Progenitor cell of endocrine pancreas (in vitro differentiated cells): ENCODE measurements at regions not wholly inside any gene's neighbourhood (a gene's known extent, or its start where the extent isn't known, plus 50 kb on each side); places are given as distances from the start of the nearest gene placed in this dataset.

Source experiments
- DNase-seq: peaks from one replicate; pipeline ENCODE4 v3.0.0; 2021; ENCODE audit warnings: low spot score; ENCODE audit not compliant: unreplicated experiment
- H3K27ac Mint-ChIP-seq: 2 replicates; pipeline ENCODE4 v1.8.0; 2021; ENCODE audit warnings: mild to moderate bottlenecking, moderate library complexity, mixed read lengths
- H3K27me3 Mint-ChIP-seq: 2 replicates; pipeline ENCODE4 v1.8.0; 2021; ENCODE audit warnings: mixed read lengths
- H3K36me3 Mint-ChIP-seq: 2 replicates; pipeline ENCODE4 v1.8.0; 2022; ENCODE audit warnings: mixed read lengths; ENCODE audit not compliant: insufficient read depth
- H3K4me1 Mint-ChIP-seq: 2 replicates; pipeline ENCODE4 v1.8.0; 2021; ENCODE audit warnings: low read depth, mixed read lengths
- H3K4me3 Mint-ChIP-seq: 2 replicates; pipeline ENCODE4 v1.8.0; 2021; ENCODE audit warnings: low read depth, mild to moderate bottlenecking, moderate library complexity, mixed read lengths
- H3K9me3 Mint-ChIP-seq: 2 replicates; pipeline ENCODE4 v1.8.0; 2021; ENCODE audit warnings: low read depth, mixed read lengths
- TF ChIP-seq, protein P1 (sequence below): fragments of 200-600 bp; sonication (generic); IDR thresholded peaks from one replicate; pipeline ENCODE4 v1.5.0; 2021; ENCODE audit warnings: antibody characterized with exemption, mild to moderate bottlenecking; ENCODE audit not compliant: unreplicated experiment

DNA sequence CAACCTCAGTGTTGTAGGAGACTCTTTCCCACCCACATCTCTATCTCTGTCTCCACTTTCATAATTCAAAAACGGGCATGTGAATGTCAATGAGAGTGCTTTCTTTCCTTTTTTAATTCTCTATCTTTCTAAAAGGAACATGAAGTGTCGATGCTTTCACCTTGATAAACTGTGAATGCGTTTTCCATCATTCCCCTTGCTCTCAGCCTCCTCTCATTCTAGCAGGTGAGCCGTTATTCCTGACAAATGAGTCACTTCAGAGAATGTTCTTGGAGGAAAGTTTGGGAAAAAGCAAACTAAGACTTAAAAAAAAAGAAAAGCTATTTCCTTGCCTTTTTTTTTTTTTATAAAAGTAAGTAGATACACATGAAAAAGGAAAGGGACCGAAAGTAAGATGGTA lies 226.0 kb upstream of the C1orf87 start:
- Mint-ChIP-seq H3K4me3 (no peak overlapping the region), H3K27me3 (no peaks in the 10 kb centered on the region), H3K4me1 (no peaks in the 10 kb centered on the region), H3K36me3 (no peaks in the 10 kb centered on the region), H3K9me3 (peaks cover 4% of the 10 kb centered on the region), H3K27ac (no peak overlapping the region)
- no peak for DNase-seq
- TF ChIP-seq, protein P1, sequence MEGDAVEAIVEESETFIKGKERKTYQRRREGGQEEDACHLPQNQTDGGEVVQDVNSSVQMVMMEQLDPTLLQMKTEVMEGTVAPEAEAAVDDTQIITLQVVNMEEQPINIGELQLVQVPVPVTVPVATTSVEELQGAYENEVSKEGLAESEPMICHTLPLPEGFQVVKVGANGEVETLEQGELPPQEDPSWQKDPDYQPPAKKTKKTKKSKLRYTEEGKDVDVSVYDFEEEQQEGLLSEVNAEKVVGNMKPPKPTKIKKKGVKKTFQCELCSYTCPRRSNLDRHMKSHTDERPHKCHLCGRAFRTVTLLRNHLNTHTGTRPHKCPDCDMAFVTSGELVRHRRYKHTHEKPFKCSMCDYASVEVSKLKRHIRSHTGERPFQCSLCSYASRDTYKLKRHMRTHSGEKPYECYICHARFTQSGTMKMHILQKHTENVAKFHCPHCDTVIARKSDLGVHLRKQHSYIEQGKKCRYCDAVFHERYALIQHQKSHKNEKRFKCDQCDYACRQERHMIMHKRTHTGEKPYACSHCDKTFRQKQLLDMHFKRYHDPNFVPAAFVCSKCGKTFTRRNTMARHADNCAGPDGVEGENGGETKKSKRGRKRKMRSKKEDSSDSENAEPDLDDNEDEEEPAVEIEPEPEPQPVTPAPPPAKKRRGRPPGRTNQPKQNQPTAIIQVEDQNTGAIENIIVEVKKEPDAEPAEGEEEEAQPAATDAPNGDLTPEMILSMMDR, result no peak

DNA sequence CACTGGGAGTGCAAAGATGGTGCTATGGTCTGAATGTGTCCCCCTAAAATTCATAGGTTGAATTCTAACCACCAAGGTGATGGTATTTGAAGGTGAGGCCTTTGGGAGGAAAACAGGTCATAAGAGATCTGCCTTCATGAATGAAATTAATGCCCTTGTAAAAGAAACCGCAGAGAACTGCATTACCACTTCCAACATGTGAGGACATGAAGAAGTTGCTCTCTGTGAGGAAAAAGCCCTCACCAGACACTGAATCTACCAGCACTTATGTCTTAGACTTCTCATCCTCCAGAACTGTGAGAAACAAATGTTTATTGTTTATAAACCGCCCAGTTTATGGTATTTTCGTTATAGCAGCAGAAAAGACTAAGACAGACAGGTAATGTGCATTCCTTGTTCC lies 224.7 kb upstream of the C1orf87 start:
- Mint-ChIP-seq H3K27me3 (no peaks in the 10 kb centered on the region), H3K27ac (no peak overlapping the region), H3K4me3 (no peak overlapping the region), H3K9me3 (peaks cover 4% of the 10 kb centered on the region), H3K36me3 (no peaks in the 10 kb centered on the region), H3K4me1 (no peaks in the 10 kb centered on the region)
- TF ChIP-seq, protein P1, result no peak
- DNase-seq, result no peak

DNA sequence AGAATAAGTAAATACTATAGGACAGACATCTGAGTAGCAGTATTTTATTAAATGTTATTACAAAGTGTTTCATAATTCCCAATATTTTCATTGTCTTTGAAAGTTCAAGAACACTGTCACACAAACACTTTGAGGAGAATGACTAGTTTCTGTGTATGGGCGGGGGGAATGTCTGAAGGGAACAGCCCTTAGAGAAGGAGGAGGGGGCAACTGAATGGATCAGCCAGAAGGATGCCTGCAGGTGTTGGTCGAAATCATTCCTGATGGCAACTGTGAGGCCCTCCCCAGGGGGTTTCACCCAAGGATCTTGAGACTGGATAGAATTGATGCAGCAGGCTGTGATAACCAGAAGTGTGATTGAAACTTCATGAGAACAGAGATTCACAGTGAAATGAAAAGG lies 223.2 kb upstream of the C1orf87 start:
- H3K27me3 Mint-ChIP-seq, result no peaks in the 10 kb centered on the region
- no peaks in the 10 kb centered on the region for H3K4me1 Mint-ChIP-seq
- H3K9me3 Mint-ChIP-seq, result peaks cover 4% of the 10 kb centered on the region
- H3K27ac Mint-ChIP-seq, result no peak overlapping the region
- TF ChIP-seq, protein P1, result no peak
- no peaks in the 10 kb centered on the region for H3K36me3 Mint-ChIP-seq
- no peak for DNase-seq
- H3K4me3 Mint-ChIP-seq, result no peak overlapping the region

- no peaks in the 10 kb centered on the region for H3K36me3 Mint-ChIP-seq
- H3K4me1 Mint-ChIP-seq, result no peaks in the 10 kb centered on the region
- H3K4me3 Mint-ChIP-seq, result no peak overlapping the region
- no peak overlapping the region for H3K27ac Mint-ChIP-seq
- TF ChIP-seq, protein P1, result no peak
- DNase-seq, result no peak
- H3K27me3 Mint-ChIP-seq, result no peaks in the 10 kb centered on the region
- H3K9me3 Mint-ChIP-seq, result no peaks in the 10 kb centered on the region
These were observed 218.6 kb upstream of the C1orf87 start for GRCh38 chr1:60292140-60292539.

GRCh38 chr1:60290393-60290792 lies 216.8 kb upstream of the C1orf87 start:
- no peak overlapping the region for H3K27ac Mint-ChIP-seq
- H3K4me1 Mint-ChIP-seq, result no peaks in the 10 kb centered on the region
- H3K36me3 Mint-ChIP-seq, result no peaks in the 10 kb centered on the region
- TF ChIP-seq, protein P1, result no peak
- no peaks in the 10 kb centered on the region for H3K9me3 Mint-ChIP-seq
- H3K27me3 Mint-ChIP-seq, result no peaks in the 10 kb centered on the region
- DNase-seq, result no peak
- no peak overlapping the region for H3K4me3 Mint-ChIP-seq
